H1 (cell line): ENCODE measurements at regions not wholly inside any gene's neighbourhood (a gene's known extent, or its start where the extent isn't known, plus 50 kb on each side); places are given as distances from the start of the nearest gene placed in this dataset.

Experiments
- EP300 ChIP-seq, 2 experiments: IDR thresholded peaks; 1 replicate in 1 of 2; 2 replicates in 1 of 2; pipeline ENCODE4 v1.6.1; 2011 to 2012; ENCODE audit warnings: low read depth in 2 of 2, low read length in 2 of 2, mild to moderate bottlenecking in 2 of 2, borderline replicate concordance in 1 of 2, inconsistent platforms in 1 of 2, moderate library complexity in 1 of 2
- KDM5A ChIP-seq: fragments of 200-600 bp; IDR thresholded peaks from 2 replicates; pipeline ENCODE4 v1.7.1; 2012; ENCODE audit warnings: mild to moderate bottlenecking, low read length, inconsistent platforms, mixed read lengths
- NRF1 ChIP-seq: IDR thresholded peaks from 2 replicates; pipeline ENCODE4 v1.6.1; 2011; ENCODE audit warnings: mild to moderate bottlenecking, low read depth, low read length, improper control_type of control experiment
- TAF1 ChIP-seq: IDR thresholded peaks from 2 replicates; pipeline ENCODE4 v1.6.1; 2011; ENCODE audit warnings: mild to moderate bottlenecking, low read depth, low read length
- TF ChIP-seq, protein P1 (sequence below), 3 experiments: IDR thresholded peaks; 1 replicate in 2 of 3; 2 replicates in 1 of 3; pipeline versions ENCODE4 v1.5.1 to v1.6.1; 2011; ENCODE audit warnings: low read length in 3 of 3, mild to moderate bottlenecking in 3 of 3, inconsistent platforms in 2 of 3, low read depth in 1 of 3, moderate library complexity in 1 of 3; ENCODE audit not compliant: insufficient read depth in 1 of 3; ENCODE audit errors: control extremely low read depth in 1 of 3

DNA sequence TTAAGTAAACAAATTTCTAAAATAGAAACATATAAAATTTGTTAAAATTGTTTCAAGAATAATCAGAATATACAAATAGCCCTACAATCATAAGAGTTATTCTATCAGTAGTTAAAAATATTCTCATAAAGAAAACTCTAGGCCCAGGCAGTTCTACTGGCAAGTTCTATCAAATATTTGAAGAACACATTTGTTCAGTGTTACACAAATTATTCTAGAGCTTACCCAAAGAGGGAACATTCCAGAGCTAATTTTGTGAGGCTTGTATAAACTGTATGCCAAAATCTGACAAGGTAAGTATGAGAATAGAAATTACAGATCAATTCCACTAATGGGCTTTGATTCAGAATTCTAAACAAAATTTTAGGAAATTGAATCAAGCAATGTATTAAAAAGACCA lies 166.8 kb upstream of the FOXN2 start:
- TF ChIP-seq KDM5A (no peak), TAF1 (no peak), NRF1 (no peak), EP300 (IDR thresholded peaks at IDR 0.05; ENCODE audit: borderline replicate concordance in 1 of 2, low read depth in 2 of 2, low read length in 2 of 2) (no peak)
- TF ChIP-seq, protein P1, sequence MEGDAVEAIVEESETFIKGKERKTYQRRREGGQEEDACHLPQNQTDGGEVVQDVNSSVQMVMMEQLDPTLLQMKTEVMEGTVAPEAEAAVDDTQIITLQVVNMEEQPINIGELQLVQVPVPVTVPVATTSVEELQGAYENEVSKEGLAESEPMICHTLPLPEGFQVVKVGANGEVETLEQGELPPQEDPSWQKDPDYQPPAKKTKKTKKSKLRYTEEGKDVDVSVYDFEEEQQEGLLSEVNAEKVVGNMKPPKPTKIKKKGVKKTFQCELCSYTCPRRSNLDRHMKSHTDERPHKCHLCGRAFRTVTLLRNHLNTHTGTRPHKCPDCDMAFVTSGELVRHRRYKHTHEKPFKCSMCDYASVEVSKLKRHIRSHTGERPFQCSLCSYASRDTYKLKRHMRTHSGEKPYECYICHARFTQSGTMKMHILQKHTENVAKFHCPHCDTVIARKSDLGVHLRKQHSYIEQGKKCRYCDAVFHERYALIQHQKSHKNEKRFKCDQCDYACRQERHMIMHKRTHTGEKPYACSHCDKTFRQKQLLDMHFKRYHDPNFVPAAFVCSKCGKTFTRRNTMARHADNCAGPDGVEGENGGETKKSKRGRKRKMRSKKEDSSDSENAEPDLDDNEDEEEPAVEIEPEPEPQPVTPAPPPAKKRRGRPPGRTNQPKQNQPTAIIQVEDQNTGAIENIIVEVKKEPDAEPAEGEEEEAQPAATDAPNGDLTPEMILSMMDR (IDR thresholded peaks at IDR 0.05; ENCODE audit: control extremely low read depth in 1 of 3, insufficient read depth in 1 of 3, low read depth in 1 of 3, low read length in 3 of 3) = no peak
